ENCODE measurements at regions not wholly inside any gene's neighbourhood (a gene's known extent, or its start where the extent isn't known, plus 50 kb on each side); places are given as distances from the start of the nearest gene placed in this dataset.

- TF ChIP-seq CTCF (IDR thresholded peaks at IDR 0.05; ENCODE audit: insufficient read depth, low read depth, low read length), result no peak
- no peak for TF ChIP-seq EZH2 (IDR thresholded peaks at IDR 0.05; ENCODE audit: insufficient read depth, low read length)
Observed at GRCh38 chr2:220162320-220162719, 534.9 kb downstream of the SLC4A3 start.
